ENCODE measurements at regions not wholly inside any gene's neighbourhood (a gene's known extent, or its start where the extent isn't known, plus 50 kb on each side); places are given as distances from the start of the nearest gene placed in this dataset.
A peak's percentile ranks its signal among the peaks of the same experiment; 100 is the strongest.

- TF ChIP-seq ZNF660 (CRISPR knock-in tag; IDR thresholded peaks at IDR 0.05; ENCODE audit: borderline replicate concordance, low read depth), result no peak
These were observed 123.7 kb upstream of the MRI1 start (continued) for GRCh38 chr19:13640611-13641010.

- H3K27ac ChIP-seq (ENCODE audit: extremely low read length, insufficient read depth, low read length), result no peak overlapping the region
- in situ Hi-C loops (cut with HindIII; ENCODE audit: extremely low pct_ligation_motif_present, low pct_unique_long_range_greater_than_20kb) (no loop called here), intact Hi-C loops (cut with micrococcal nuclease; ENCODE audit: unreplicated experiment) (no loop called here)
- no peak overlapping the region for H3K9ac ChIP-seq (ENCODE audit: insufficient read depth, low read depth, low read length)
- no peaks in the 10 kb centered on the region for H3K36me3 ChIP-seq (replicated peaks in 1 of 2; ENCODE audit: control insufficient read depth in 1 of 2, insufficient read depth in 2 of 2, low read length in 2 of 2)
- TF ChIP-seq ZNF572 (CRISPR knock-in tag; IDR thresholded peaks at IDR 0.05) (no peak), BRCA1 (CRISPR knock-in tag; IDR thresholded peaks at IDR 0.05) (no peak), GPBP1L1 (CRISPR knock-in tag; IDR thresholded peaks at IDR 0.05) (no peak), ZNF3 (CRISPR knock-in tag; IDR thresholded peaks at IDR 0.05) (no peak), SRSF1 (optimal IDR thresholded peaks at IDR 0.05; ENCODE audit: low read depth, low read length) (no peak), SMAD9 (CRISPR knock-in tag; IDR thresholded peaks at IDR 0.05) (no peak), CHD2 (IDR thresholded peaks at IDR 0.05; ENCODE audit: low read depth, low read length) (no peak), RBAK (CRISPR knock-in tag; IDR thresholded peaks at IDR 0.05) (peak; percentile 68; the same call in 1 of the 2 replicates), ZNF746 (CRISPR knock-in tag; IDR thresholded peaks at IDR 0.05) (no peak), EED (CRISPR knock-in tag; IDR thresholded peaks at IDR 0.05) (no peak), IRX3 (CRISPR knock-in tag; IDR thresholded peaks at IDR 0.05; ENCODE audit: borderline replicate concordance, low read depth) (no peak), PRDM15 (CRISPR knock-in tag; IDR thresholded peaks at IDR 0.05) (peak; percentile 92)
- 36% methylated on average over 7 of the region's 7 CpGs for WGBS (ENCODE audit: low lambda C conversion rate)
- no peak for DNase-seq (ENCODE audit: low spot score)
- ATAC-seq, result no peak
- H2AFZ ChIP-seq (ENCODE audit: low read length), result no peak overlapping the region
- ChIA-PET CTCF (ENCODE audit: low intra/inter-chr PET ratio, low total read pairs) (no interaction called here), POLR2A (no interaction called here)
- no peaks in the 10 kb centered on the region for H4K20me1 ChIP-seq (ENCODE audit: insufficient read depth, low read length)
- no peak for FAIRE-seq
- BruUV-seq (replicated peaks), result no TSS peak
- no peaks in the 10 kb centered on the region for H3K4me1 ChIP-seq (ENCODE audit: insufficient read depth, low read length)
- no peak overlapping the region for H3K4me3 ChIP-seq (replicated peaks in 1 of 3; ENCODE audit: insufficient read depth in 1 of 3, low read depth in 2 of 3, low read length in 3 of 3)
- H3K4me2 ChIP-seq (ENCODE audit: low read depth, low read length), result no peak overlapping the region
- H3K27me3 ChIP-seq (ENCODE audit: control insufficient read depth in 1 of 2, insufficient read depth in 2 of 2, low read length in 2 of 2), result no peaks in the 10 kb centered on the region
- no peaks in the 10 kb centered on the region for H3K9me3 ChIP-seq (ENCODE audit: low read length)
- no peaks in the 10 kb centered on the region for H3K79me2 ChIP-seq (ENCODE audit: insufficient read depth, low read length)
These were observed 124.9 kb upstream of the MRI1 start for GRCh38 chr19:13639342-13639929.

Data from HepG2 (cell line).